Islet of Langerhans (tissue), 1 donor: ENCODE measurements at regions not wholly inside any gene's neighbourhood (a gene's known extent, or its start where the extent isn't known, plus 50 kb on each side); places are given as distances from the start of the nearest gene placed in this dataset.
"Not testable (repeated sequence)": the region's sequence is repeated elsewhere in the genome, so short reads cannot be mapped to it uniquely, and the experiment has no call there.

Source experiments
- FAIRE-seq: peaks from one replicate; lab custom pipeline; 2011; peaks lifted over from hg19 to GRCh38; lab: Jason Lieb, UNC

DNA sequence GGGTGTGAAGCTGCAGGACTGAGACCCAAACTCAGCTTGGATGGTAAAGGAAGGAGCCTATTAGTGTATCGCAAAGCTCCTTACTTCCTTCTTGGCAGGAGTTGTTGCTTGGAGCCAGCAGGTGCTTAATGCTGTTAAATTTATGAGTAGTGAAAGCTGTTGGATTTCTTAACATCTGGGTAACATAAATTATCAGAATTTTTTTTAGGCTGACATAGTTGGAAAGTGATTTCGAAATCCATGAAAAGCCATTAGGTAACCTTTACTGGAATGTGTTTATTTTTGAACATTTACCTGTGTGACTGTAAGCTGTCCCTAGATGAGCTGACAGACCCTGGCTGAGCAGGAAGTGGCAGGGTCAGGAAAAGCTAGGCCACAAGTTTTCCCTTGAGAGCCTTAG lies 470.4 kb upstream of the SLC35B3 start:
- FAIRE-seq, result peak; percentile 13

GRCh38 chr6:8904754-8905153 lies 469.4 kb upstream of the SLC35B3 start:
- FAIRE-seq, result no peak

DNA sequence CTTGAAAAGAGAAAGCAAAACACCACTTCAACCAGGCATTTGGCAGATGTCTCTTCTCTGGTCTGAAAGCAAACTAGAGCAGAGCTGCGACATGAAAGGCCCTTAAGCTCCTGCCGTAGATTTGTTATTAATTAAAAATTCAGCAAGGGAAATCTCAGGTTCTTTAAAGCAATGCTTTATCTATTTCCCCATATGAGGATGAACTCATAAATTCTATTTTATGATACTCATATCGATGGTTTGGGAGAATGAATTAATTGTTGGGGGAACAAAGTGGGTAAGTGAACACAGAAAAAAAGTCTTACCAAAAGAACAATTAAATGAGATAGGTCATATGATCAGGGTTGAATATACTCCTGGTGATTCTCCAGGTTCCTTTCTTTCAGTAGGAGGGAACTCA lies 464.7 kb upstream of the SLC35B3 start:
- FAIRE-seq, result no peak

DNA sequence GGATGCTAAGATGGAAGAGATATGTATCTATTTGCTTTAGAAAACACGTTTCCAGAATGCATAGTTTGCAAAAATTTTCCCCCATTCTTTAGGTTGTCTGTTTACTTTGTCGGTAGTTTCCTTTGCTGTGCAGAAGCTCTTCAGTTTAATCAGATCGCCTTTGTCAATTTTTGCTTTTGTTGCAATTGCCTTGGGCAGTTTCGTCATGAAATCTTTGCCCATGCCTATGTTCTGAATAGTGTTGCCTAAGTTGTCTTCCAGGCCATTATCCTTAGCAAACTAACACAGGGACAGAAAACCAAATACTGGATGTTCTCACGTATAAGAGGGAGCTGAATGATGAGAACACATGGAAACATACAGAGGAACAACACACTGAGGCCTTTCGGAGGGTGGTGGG lies 454.2 kb upstream of the SLC35B3 start:
- no peak for FAIRE-seq

DNA sequence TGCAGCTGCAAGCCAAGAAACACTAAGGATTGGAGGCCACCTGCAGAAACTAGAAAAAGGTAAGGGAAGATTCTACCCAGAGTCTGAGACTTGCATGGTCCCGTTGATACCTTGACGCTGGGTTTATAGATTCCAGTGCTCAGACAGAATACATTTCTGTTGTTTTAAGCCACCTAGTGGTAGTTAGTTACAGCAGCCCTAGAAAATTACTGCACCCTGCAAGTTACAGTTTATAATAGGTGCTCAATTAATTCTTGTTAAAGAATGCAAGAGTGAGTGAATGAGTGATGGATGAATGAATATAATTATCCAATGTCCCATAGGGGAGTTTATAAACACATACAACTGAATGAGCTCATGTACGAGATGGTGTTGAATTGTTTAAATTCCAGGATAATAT lies 453.1 kb upstream of the SLC35B3 start:
- no peak for FAIRE-seq

GRCh38 chr6:8881663-8882062 lies 446.3 kb upstream of the SLC35B3 start:
- no peak for FAIRE-seq

- no peak for FAIRE-seq
These were observed 444.0 kb upstream of the SLC35B3 start for GRCh38 chr6:8879334-8879733.

DNA sequence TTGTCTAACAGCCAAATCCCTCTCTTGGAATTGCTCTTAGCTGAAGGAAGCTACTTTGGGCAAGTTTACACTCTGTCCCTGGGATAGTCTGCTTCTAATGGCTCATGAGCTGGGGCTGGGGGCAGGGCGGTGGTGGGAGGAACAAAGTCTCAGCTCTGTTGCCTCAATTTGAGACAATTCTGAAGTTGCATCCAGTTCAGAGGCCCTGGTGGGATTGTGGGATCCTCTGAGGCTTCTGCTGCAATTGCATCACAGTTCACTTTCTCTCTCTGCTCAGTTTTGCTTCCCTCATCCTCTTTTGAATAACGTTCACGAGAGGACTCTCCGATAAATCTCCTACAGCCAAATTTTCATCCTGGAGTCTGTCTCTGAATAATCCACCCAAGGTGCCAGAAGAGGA lies 440.6 kb upstream of the SLC35B3 start:
- no peak for FAIRE-seq

GRCh38 chr6:8872589-8872988 lies 437.2 kb upstream of the SLC35B3 start:
- no peak for FAIRE-seq

- no peak for FAIRE-seq
These were observed 430.1 kb upstream of the SLC35B3 start for GRCh38 chr6:8865451-8865850.

DNA sequence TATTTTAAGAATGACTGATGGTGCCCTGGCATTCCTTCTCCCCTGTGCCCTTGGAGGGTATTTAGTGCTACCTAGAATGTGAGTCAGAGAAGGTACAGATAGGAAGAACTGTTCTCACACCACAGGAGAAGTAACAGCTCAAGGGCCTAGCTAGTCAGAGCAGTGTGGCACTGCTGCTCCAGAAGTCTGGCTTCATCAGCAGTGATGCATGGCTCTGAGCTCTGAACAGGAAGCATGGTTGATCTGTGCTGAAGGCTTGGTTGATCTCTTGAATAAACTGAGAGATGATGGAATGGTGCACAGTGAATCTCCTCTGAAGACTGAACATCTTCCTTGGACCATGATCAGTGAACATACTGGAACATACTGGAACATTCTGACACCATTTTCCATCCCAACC lies 425.3 kb upstream of the SLC35B3 start:
- FAIRE-seq, result no peak

GRCh38 chr6:8859501-8859900 lies 424.2 kb upstream of the SLC35B3 start:
- FAIRE-seq, result no peak

- no peak for FAIRE-seq
These were observed 423.5 kb upstream of the SLC35B3 start for GRCh38 chr6:8858854-8859331.

GRCh38 chr6:8857160-8857559 lies 421.8 kb upstream of the SLC35B3 start:
- FAIRE-seq, result no peak

DNA sequence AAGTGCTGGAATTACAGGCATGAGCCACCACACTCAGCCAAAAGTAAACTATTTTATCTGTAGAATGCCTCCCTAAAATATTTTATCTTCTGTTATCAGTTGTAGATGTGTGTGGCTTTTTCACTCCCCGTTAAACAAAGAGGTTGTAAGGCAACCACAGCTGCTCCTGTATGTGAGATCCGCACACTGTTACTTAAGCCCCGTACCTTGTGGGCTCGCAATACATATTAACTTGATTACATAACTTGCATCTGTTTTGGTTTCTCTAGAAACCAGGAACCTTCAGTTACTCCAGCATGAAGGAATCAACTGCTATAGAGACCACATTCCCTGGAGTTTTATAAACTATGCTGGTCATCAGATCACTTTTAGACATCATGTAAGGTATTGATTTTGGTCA lies 420.1 kb upstream of the SLC35B3 start:
- FAIRE-seq, result no peak

GRCh38 chr6:8852332-8852731 lies 417.0 kb upstream of the SLC35B3 start:
- FAIRE-seq, result no peak

DNA sequence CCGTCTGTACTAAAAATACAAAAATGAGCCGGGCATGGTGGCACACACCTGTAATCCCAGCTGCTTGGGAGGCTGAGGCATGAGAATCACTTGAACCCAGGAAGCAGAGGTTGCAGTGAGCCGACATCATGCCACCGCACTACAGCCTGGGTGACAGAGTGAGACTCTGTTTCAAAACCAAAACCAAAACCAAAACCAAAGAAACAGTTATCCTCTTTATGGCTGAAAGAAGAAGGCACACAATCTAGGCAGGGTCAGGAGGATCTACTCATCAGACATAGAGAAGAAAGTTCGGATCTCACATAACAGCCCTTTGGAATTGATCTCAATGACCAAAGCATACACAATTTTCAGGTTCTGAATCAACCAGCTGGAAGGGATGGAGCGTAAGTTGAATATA lies 411.3 kb upstream of the SLC35B3 start:
- FAIRE-seq, result not testable (repeated sequence)

DNA sequence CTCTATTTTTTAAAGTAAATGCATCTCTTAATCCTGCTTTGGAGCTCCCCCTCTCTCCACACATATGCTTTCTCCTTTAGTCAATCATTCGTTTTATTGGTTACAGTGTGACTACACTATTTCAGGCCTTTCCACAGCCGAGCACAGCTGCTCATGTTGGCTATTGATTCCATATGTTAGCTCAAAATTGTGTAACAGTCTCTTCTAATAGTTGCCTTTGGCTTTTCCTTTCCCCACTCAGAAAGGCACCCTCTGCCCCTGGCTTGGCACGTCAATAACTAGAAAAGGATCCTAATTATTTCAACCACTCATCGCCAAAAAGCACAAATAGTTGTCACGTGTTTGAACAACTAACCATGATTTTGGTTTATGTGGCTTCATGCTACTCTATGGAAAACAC lies 410.3 kb upstream of the SLC35B3 start:
- FAIRE-seq, result no peak

- no peak for FAIRE-seq
These were observed 409.6 kb upstream of the SLC35B3 start for GRCh38 chr6:8844968-8845367.

DNA sequence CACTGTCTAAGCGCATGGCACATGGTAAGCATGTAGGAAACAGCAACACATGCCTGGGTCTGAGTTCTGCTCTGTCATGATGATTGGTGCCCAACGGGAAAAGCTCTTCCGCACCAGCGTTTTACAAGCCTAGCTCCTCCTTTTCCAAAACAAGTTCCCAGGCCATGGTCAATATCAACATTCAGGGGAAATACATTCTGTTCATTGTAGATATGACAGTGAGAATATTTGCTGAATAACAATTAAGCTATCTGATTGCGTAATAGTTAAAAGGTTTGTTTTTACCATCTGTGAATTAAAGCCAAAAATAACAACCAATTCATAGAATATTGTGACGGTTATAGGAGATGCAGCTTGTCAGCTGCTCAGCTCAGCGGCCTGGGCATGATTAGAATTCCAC lies 404.3 kb upstream of the SLC35B3 start:
- no peak for FAIRE-seq

DNA sequence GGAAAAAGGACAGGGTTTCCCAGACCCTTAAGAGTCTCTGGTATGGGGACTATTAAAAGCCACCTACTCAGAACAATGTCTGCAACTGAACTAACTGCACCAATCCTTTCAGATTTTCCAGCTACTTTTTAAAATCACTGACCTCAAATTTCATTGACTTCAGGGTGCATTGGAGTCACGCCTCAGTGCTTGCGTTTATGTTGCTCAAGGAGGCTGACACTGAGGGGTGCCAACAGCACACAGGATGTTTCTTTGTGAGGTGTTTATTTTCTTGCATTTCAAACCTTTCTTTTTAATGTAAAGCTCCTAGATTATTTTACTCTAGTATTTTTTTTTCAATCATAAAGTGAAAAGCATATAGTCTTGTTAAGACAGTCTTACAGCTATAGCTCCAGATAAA lies 402.0 kb upstream of the SLC35B3 start:
- no peak for FAIRE-seq

DNA sequence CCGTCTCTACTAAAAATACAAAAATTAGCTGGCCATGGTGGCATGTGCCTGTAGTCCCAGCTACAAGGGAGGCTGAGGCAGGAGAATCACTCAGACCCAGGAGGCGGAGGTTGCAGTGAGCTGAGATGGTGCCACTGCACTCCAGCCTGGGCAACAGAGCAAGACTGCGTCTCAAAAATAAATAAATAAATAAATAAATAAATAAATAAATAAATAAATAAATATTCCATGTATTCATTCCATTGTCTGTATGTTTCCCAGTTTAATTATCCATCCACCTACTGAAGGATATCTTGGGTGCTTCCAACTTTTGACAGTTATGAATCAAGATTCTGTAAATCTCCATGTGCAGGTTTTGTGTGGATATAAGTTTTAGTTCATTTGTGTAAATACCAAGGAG lies 397.4 kb upstream of the SLC35B3 start:
- not testable (repeated sequence) for FAIRE-seq

- no peak for FAIRE-seq
These were observed 396.2 kb upstream of the SLC35B3 start for GRCh38 chr6:8831366-8832152.

DNA sequence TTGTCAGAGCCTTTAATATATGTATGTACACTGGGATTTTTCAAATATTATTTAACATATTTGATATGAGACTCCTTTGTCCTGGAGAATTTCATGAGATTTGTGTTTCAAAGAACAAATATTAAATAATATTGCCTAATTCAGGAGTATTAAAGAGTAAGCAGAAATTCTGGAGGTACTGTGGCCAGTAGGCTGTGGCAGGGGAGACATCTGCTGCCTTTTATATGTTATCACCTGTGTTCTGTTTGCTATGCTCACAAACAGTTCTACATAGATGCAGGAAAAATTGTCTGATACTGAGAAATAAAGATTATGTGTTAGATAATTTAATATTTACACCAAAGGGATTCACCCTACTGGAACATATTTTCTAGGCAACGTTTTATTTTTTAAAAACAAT lies 395.4 kb upstream of the SLC35B3 start:
- FAIRE-seq, result peak; percentile 56

DNA sequence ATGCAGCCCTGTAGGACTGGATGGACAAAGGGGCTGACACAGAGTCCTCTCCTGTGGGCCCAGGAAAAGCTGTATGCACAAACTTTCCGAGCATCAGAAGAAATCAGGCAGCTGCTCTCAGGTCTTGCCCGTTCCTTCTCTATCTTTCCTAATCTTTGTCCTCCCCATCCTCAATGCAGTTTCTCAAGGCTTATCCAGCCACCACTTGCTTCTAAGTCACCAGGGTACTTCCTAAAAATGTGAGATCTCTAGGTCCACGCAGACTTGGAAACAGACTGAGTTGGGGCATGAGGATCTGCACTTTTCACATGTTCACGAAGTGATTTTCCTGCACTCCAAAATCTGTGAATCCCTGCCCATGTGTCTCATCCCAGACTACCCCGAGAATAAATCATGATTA lies 394.5 kb upstream of the SLC35B3 start:
- no peak for FAIRE-seq
